HG02642 (cell line): ENCODE measurements at regions not wholly inside any gene's neighbourhood (a gene's known extent, or its start where the extent isn't known, plus 50 kb on each side); places are given as distances from the start of the nearest gene placed in this dataset.
"Not testable (repeated sequence)": the region's sequence is repeated elsewhere in the genome, so short reads cannot be mapped to it uniquely, and the experiment has no call there.

Experiments
- ATAC-seq: cut with Tn5 transposase; IDR thresholded peaks from one replicate; pipeline ENCODE4 v1.9.1; 2021; ENCODE audit warnings: mild to moderate bottlenecking; ENCODE audit not compliant: unreplicated experiment, poor library complexity

DNA sequence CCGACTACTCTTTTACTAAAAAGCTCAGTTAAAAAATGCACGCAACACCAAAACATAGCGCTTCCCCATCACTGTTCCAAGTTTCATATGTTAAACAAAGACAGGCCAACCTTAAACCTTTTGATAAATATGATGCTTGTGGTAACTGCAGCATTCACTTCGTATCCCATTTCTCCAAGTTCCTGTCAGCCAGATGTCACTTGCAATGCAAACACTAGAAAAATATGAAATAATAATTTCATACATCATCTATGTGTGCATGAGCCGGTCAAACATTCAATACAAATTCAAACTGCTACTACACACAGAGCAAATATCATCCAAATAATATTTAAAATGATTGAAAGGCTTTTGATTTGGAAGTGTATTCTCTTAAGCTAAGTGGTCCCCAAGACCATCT lies 636.5 kb downstream of the LMO4 start:
- ATAC-seq = no peak

DNA sequence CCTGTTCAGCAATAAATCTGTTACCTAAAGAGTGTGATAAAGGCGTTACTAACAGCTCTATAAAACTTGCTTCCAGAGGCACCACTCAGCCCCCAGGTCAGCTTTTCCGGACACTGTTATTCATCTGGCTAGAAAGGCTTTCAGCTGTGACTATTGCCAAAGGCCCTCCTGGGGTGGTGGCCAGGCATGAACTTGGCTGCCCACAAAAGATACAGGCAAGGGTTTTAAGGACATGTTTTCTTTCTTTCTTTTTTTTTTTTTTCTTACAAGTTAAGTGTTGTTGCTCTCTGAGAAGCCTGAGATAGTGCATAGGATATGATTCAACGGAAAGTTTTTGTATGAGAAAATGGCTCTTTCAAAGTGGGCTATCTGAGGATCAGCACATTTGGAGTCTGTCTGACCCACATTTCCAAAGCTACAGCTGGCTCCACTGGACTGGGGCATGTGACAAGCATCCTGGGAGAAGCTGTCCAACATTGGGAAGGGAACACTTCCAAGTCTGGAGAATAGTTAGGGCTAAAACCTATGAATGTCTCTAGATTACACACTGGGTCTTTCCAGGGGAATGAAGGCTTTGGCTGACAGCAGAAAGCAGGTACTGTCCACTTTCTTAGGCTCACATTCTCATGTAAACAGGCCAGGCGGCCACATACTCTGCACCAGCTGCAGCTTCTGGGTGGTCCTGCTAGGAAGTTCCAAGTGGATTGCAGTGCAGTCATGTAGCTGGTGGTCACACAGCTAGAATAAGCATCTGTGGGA lies 639.7 kb downstream of the LMO4 start:
- ATAC-seq = no peak

DNA sequence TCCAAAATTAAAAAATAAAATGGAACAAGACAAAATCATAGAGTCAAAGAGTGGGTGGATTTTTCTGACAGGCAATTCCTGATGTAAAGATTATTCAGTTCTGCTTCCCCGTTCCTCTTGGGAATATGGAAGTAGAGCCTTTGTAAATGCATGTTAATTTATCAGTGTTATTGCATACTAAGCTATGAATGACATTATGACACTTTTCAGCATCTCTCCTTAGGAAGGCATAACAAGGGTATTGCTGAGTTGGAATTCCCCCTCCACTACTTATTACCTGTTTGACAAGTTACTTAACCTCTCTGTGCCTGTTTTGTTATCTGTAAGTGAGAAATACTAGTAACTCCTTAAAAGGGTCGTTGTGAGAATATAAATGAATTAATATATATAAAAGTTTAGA lies 640.4 kb downstream of the LMO4 start:
- no peak for ATAC-seq

DNA sequence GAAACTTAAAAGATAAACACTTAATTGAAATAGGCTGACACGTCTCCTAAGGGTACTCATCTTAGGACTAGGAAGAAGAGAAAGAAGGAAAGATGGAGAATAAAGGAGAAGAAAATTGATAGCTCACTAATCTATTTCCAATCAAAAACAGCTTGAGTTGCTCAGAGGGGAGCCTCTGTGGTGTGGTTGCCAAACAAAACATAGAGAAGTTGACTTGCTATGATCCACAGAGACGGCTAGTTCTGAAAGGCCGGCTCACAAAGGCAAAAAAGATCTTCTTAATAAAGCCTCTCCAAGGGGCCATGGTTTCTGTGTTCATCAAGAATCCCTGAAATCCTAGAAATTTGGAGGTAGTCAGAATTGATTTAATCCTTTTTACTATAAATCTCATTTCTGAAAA lies 644.1 kb downstream of the LMO4 start:
- no peak for ATAC-seq

DNA sequence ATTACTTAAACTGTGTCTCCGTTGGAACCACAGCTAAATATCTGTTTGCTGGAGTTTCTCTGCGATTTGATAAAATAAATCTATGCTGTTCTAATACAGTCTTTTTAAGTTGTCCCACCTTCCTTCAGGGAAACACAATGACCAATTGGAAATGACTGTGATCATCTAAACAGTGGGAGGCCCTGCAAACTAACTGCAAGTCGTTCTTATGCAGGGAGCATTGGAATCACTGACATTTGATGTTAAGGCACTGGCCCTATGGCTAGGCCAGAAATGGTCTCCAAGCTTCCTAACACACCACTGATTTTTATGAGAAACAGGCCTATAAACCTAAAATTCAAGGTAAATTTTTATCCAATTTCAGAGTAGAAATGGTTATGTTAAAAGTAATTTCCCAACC lies 645.2 kb downstream of the LMO4 start:
- no peak for ATAC-seq

DNA sequence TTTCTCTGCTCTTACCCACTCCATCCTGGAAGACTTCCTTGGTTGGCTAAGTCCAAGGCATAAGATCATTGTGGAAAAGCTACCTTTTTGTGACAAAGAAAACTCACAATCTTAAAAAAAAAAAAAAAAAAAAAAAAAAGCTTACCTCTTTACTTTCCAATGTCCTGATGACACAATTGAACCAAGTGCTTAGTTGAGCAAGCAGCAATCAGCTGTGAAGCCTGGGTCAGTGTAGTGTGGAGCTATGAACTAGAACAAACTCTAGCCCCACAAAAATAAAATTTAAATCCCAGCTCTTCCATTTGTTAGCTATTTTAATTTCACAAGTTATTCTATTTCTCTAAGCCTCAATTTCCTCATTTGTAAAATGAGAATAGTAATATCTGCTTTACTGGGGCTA lies 647.6 kb downstream of the LMO4 start:
- ATAC-seq = no peak

DNA sequence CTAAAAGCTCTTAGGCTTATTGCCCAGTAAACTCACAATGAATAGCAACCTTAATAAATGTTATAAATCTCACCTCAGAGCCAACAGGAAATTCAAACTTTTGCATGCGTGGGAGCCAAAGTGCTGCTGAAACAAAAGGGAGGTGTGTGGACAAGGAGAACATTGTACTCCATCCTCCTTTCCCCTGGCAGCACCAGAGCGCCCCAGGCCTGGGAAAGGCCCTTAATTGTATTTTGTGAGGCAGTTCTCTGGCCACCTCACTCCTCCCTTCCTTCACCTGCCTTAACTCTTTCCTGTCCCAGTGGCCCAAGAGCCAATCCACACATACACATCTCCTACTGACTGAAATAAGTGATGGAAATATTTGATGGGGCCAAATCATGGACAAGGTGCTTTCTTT lies 648.5 kb downstream of the LMO4 start:
- no peak for ATAC-seq

DNA sequence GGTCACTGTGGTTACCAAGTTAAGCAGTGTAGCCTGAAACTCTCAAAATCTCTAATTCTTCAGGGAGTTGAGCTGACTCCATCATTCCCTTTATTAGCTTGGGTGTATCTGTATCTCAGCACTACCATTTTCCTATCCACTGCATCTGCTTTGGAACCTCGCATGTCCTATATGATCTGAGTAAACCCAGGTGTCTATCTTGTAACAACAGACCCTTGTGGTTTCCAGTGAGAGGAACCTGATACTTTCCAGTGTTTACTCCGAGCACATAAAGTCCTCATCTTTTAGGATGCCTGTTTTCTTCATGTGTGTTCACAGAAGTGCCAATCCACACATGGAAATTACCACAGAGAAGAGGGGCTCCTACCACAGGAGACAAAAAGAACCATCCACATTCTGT lies 650.4 kb downstream of the LMO4 start:
- ATAC-seq = no peak

DNA sequence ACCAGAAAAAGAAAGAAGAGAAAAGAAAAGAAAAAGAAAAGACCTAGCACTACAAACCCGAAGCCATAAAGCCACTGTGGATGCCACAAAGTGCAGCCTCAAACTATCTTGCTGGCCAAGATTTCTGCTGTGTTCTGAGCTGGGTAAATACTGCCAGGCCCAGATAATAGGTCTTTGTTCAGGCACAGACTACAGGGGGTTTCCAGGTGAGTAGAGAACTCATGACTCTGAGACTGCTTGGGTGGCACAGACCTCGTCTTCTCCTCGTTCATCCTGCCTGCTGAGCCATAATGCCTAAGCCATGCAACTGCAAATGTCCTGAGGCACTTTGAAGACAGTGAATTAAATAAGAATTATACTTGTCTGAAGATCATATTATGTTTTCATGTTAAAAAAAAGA lies 651.8 kb downstream of the LMO4 start:
- no peak for ATAC-seq

DNA sequence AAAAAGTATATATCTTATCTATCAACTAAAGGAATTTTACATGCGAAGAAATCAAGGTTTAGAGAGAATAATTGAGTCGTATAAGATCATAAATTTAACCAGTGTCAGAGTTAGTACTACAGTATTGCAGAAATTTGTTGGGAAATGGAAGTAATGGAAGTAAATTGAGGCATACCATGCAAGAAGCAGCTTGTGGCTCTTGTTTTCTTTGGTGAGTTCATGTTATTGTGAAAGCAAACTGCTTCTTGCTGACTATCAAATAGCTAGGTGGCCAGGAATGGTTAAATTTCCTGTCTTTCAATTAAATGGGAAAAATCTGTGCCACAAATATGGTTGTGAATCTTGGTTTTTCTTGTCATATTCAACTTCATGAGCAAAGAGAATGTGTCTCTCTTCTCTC lies 652.7 kb downstream of the LMO4 start:
- no peak for ATAC-seq

DNA sequence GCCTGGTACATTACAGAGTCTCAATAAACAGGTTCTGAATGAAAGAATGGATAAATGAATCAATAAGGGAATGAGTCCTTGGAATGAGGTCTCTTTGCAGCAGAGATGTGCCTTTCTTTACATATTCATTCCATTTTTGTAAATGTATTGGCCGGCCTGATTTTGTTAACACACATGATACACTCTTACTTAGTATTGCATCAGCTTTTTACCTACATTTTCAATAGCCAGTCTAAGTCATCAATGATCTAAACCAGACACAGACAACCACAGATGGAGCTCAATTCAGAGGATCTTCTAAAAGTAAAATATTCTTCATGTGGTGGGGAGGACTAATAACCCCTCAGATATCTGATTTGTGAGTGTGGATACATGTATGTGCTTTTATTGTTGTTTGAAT lies 653.1 kb downstream of the LMO4 start:
- ATAC-seq = no peak

DNA sequence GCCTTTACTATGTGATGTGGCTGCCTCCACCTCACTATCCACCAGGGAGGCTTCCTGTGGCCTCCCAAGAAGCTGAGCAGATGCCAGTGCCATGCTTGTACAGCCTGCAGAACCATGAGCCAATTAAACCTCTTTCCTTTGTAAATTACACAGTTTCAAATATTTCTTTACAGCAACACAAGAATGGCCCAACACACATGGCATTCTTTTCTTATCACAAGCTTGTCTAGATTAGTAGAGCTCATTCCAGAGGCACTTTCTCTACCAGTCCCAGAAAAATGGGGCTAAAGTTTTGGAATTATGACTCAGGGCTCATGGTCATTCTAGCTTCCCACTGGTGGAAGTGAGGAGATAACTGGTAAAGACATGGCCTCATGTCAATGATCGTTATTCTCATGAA lies 655.2 kb downstream of the LMO4 start:
- no peak for ATAC-seq

DNA sequence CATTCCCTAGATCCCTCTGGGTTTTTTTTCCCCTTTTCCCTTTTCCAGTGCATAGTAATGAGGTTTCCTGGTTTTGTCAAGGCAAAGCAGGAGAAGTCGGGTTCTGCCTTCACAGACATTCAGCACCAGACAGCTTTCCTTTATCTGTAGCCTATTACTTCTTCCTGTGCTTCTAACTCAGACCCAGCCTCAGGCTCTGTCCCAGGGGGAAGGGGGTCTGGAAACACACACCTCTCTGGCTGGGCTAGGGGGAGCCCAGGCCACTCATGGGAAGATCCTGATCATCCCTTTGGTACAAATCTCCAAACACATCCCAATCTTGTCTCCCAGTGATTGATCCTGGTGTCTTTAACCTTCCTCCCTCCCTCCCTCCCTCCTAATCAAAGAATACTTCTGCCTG lies 656.4 kb downstream of the LMO4 start:
- ATAC-seq = no peak

DNA sequence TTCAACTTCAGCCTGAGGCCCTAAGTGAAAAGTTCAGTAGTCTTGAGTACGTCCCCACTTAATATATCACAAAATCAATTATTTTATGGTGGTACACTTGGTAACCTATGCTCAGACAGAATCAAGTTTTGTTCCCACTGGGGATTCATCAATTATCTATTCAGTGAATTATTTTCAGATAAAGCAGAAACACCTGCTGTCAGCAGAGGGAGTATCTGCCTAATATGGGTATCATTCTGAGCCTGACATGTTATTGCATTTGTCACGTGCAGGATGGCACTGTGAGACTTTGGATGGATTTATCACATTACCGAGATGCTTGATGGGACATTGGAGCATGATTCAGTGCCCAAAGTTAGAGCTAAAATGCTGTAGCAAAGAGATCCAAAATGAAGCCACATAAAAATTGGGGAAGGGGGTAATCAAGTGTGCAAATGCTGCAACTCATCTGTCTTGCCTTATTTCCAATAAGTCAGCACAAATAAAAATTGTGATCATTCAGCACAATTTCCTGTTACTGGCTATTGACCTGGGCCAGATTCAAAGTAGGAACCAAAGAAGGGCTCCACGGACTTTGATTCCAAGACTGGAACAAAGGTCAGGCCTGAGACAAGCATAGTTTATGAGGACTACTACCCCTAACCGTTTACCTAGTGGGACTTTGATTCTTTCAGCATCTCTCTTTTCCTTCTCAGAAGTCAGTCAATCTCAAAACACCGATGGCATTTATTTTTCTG lies 657.6 kb downstream of the LMO4 start:
- ATAC-seq = no peak

DNA sequence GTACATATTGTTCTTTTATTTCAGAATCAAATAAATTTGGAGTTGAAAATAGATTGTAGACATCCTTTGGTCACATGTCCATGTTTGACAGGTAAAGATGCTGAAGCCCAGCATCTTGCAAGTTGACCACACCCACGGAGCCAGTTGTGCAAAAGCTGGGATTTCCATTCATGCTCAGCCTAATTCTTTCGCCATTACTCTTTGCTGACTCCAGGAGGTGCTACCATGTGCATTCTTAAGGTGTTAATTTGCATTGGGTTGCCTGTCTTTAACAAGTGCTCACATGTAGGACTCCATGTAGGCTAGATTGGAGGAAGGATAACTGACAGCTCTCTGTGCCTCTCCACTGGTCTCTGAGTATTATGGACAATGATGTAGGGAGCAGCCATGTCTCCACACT lies 660.7 kb downstream of the LMO4 start:
- no peak for ATAC-seq

DNA sequence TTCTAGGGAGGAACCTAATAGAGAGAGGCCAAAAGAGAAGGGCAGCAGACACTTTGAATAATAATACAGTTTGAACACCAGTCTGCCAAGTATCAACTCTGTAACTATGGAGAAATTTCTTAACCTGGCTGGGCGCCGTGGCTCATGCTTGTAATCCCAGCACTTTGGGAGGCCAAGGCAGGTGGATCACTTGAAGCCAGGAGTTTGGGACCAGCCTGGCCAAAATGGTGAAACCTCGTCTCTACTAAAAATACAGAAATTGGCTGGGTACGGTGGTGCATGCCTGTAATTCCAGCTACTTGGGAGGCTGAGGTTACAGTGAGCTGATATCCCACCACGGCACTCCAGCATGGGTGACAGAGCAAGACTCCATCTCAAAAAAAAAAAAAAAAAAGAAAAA lies 663.9 kb downstream of the LMO4 start:
- ATAC-seq = not testable (repeated sequence)

DNA sequence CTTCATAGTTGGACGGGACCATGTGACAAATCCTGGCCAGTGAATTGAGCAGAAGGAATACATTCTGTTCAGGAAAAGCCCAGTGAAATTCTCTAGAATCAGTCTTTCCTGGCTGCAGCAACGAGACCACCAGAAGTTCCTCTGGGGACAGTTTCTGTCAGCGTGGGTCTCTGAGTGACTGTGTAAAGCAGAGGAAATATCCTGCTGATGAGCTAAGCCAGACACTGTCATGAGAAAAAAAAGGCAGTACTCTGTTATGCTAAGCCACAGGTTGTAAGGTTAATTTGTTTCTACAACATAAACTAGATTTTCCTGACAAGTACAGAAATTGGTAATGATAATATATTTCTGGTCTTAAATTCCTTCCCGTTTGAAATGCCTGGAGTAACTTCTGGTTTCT lies 664.4 kb downstream of the LMO4 start:
- no peak for ATAC-seq

DNA sequence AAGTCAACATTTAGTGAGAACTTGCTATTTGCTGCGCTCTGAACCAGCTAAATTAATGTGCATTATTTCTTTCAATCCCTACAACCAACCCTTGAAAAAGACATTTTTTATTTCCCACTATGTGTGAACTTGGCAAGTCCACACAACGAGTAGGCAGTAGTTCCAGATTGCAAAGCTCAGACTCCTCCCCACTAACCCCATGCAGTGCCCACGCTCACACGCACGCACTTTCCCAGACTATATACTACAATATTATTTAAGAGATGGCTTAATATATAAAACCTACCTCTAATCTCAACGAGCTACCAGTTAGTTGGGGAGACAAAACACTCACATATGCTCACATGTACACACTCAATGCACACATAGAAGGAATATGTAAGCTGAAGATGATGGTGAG lies 671.2 kb downstream of the LMO4 start:
- no peak for ATAC-seq

DNA sequence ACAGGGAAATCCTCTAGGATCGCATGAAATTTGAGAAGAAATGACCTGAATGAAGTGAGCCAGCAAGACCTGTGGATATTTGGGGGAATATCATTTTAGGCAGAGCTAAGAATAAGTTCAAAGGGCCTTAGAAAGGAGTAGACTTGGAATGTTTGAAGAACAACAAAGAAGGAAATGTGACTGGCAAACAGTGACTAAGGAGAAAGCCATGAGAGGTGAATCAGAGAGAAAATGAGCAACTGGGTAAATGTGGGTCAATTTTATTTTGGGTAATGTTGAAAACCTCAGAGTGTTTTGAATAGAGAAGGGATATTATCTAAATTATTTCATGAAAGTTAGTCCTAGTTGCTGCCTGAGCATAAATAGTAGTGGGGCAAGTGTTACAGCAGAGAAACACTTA lies 672.8 kb downstream of the LMO4 start:
- no peak for ATAC-seq

DNA sequence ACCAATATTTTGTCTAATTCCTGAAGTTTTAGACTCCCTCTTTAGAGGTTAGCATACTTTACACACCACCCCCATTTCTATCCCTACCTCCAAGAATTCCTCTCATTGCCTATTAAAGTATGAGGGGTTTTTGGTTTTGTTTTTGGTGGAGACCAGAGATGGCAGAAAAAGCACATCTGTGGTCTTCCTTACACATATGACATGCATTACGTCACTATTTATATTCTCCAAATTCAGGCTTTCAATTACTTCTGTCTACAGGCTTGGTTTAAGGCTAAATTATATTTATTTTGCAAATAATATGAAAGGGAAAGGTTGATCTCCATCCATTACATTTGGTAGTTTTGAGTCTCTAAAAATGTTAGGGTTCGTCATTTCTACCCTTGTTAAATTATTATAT lies 674.6 kb downstream of the LMO4 start:
- ATAC-seq = no peak

DNA sequence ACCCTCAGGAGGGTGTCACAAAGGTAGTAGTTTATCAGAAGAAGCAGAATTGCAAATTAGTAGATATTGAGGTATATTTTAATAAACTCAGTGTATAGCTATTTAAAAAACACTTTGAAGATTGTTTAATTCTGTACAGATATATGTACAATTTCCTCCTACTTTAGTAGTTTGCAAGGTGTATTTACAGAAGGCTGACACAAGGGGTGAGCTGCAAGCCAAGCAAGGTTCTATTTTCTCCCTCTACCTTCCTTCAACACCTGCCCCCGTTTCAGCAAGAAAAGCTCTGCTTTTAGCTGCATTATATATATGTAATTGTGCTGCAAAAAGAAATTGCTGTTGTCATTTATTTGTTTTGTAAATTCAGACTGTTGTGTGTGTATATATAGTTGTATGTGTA lies 674.2 kb upstream of the PKN2 start:
- no peak for ATAC-seq

DNA sequence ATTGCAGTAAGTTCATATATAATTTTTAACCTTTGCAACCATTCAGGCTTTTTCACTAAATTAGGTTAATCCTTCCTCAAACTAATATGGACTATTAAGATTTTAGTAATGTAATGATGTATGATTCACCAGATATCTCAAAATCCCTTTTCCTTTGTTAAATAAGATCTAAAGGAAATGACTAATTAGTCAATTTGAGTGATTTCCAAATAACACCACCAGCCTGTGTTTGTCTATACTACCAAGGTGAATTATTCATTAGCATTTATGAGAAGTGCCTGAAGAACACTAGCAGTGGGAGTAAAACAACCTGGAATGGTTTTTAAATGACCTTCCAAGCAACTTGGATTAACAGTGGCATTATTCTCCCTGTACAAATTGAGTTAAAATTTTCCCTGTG lies 670.6 kb upstream of the PKN2 start:
- ATAC-seq = no peak
